Activated naive CD4-positive, alpha-beta T cell treated with anti-CD3 and anti-CD28 coated beads, Interleukin-2, amount 50 U/mL, for 24 hours (primary cell): ENCODE measurements at regions not wholly inside any gene's neighbourhood (a gene's known extent, or its start where the extent isn't known, plus 50 kb on each side); places are given as distances from the start of the nearest gene placed in this dataset.
"Not testable (repeated sequence)": the region's sequence is repeated elsewhere in the genome, so short reads cannot be mapped to it uniquely, and the experiment has no call there.

ENCODE experiments used
- H3K27ac Mint-ChIP-seq: one replicate; pipeline ENCODE4 v1.8.0; 2021; ENCODE audit warnings: mild to moderate bottlenecking, mixed read lengths
- H3K27me3 Mint-ChIP-seq: one replicate; pipeline ENCODE4 v1.8.0; 2021; ENCODE audit warnings: mixed read lengths
- H3K36me3 Mint-ChIP-seq: one replicate; pipeline ENCODE4 v1.8.0; 2021; ENCODE audit warnings: mixed read lengths
- H3K4me1 Mint-ChIP-seq: one replicate; pipeline ENCODE4 v1.8.0; 2021; ENCODE audit warnings: mixed read lengths
- H3K4me3 Mint-ChIP-seq: one replicate; pipeline ENCODE4 v1.8.0; 2021; ENCODE audit warnings: mild to moderate bottlenecking, mixed read lengths
- H3K9me3 Mint-ChIP-seq: one replicate; pipeline ENCODE4 v1.8.0; 2021; ENCODE audit warnings: mixed read lengths

DNA sequence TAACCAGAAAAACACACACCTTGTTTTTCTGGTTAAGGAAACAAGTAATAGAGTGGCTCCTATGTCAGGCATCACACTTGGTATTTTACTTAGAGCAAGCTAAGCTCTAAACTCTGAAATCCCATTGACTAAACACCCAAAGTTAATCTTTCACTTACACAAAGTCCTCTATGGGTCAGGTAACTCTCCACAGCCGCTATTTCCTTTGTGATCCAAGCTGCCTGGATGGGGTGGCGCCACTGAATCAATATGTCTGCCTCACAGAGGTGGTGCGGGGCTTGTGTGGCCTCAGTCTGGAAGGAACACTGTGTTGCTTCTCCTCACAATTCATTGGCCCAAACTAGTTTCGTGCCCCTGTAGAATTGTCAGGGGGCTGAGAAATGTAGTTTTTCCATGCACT is 160.0 kb upstream of the E2F7 start:
- no peak overlapping the region for H3K4me3 Mint-ChIP-seq

GRCh38 chr12:77224346-77224745 is 159.0 kb upstream of the E2F7 start:
- H3K9me3 Mint-ChIP-seq = peaks cover 5% of the 10 kb centered on the region
- no peaks in the 10 kb centered on the region for H3K4me1 Mint-ChIP-seq
- no peaks in the 10 kb centered on the region for H3K36me3 Mint-ChIP-seq
- H3K4me3 Mint-ChIP-seq = no peak overlapping the region
- no peaks in the 10 kb centered on the region for H3K27me3 Mint-ChIP-seq
- no peak overlapping the region for H3K27ac Mint-ChIP-seq

More for the DNA sequence above, 160.0 kb upstream of the E2F7 start:
- Mint-ChIP-seq H3K4me1 (no peaks in the 10 kb centered on the region), H3K27me3 (no peaks in the 10 kb centered on the region), H3K27ac (no peak overlapping the region), H3K36me3 (no peaks in the 10 kb centered on the region), H3K9me3 (peaks cover 5% of the 10 kb centered on the region)

- Mint-ChIP-seq H3K27ac (no peak overlapping the region), H3K36me3 (no peaks in the 10 kb centered on the region), H3K4me1 (no peaks in the 10 kb centered on the region), H3K9me3 (peaks cover 5% of the 10 kb centered on the region), H3K4me3 (no peak overlapping the region), H3K27me3 (no peaks in the 10 kb centered on the region)
These were observed 157.0 kb upstream of the E2F7 start for GRCh38 chr12:77222336-77222735.

DNA sequence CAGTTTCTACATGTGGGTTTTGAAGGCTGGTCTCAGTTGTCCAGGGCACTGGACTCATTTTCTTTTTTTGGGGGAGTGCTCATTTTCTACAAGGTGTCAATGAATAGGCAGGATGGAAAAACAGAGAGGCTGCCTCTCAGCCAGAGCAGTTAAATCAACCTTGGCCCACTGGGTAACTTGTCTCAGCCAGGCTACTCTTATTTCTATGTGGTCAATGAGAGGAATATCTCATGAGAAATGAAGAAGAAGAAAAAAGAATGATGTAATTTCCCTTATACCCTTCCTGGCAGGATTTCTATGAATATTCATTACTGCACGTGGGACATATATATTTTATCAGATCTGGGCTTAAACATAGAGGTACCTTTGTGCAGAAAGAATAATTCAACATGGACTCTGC is 155.2 kb upstream of the E2F7 start:
- no peaks in the 10 kb centered on the region for H3K4me1 Mint-ChIP-seq

GRCh38 chr12:77218278-77218677 is 152.9 kb upstream of the E2F7 start:
- Mint-ChIP-seq H3K27ac (no peak overlapping the region), H3K4me1 (no peaks in the 10 kb centered on the region), H3K4me3 (no peak overlapping the region), H3K27me3 (no peaks in the 10 kb centered on the region), H3K9me3 (no peaks in the 10 kb centered on the region), H3K36me3 (no peaks in the 10 kb centered on the region)

More for the DNA sequence above, 155.2 kb upstream of the E2F7 start:
- no peak overlapping the region for H3K4me3 Mint-ChIP-seq
- no peaks in the 10 kb centered on the region for H3K9me3 Mint-ChIP-seq
- no peaks in the 10 kb centered on the region for H3K27me3 Mint-ChIP-seq
- H3K27ac Mint-ChIP-seq = no peak overlapping the region
- no peaks in the 10 kb centered on the region for H3K36me3 Mint-ChIP-seq

- H3K27ac Mint-ChIP-seq, H3K9me3 Mint-ChIP-seq, H3K4me3 Mint-ChIP-seq, H3K27me3 Mint-ChIP-seq, H3K36me3 Mint-ChIP-seq, H3K4me1 Mint-ChIP-seq: not testable (repeated sequence)
These were observed 150.8 kb upstream of the E2F7 start for GRCh38 chr12:77216136-77216535.

GRCh38 chr12:77214136-77214535 is 148.8 kb upstream of the E2F7 start:
- peaks cover 4% of the 10 kb centered on the region for H3K9me3 Mint-ChIP-seq
- H3K4me3 Mint-ChIP-seq = no peak overlapping the region
- no peak overlapping the region for H3K27ac Mint-ChIP-seq

GRCh38 chr12:77213319-77213718 is 147.9 kb upstream of the E2F7 start:
- no peaks in the 10 kb centered on the region for H3K36me3 Mint-ChIP-seq
- no peaks in the 10 kb centered on the region for H3K4me1 Mint-ChIP-seq
- no peak overlapping the region for H3K27ac Mint-ChIP-seq
- no peaks in the 10 kb centered on the region for H3K27me3 Mint-ChIP-seq
- no peak overlapping the region for H3K4me3 Mint-ChIP-seq
- peaks cover 4% of the 10 kb centered on the region for H3K9me3 Mint-ChIP-seq

More at GRCh38 chr12:77214136-77214535, 148.8 kb upstream of the E2F7 start:
- H3K27me3 Mint-ChIP-seq = no peaks in the 10 kb centered on the region
- no peaks in the 10 kb centered on the region for H3K4me1 Mint-ChIP-seq
- no peaks in the 10 kb centered on the region for H3K36me3 Mint-ChIP-seq

DNA sequence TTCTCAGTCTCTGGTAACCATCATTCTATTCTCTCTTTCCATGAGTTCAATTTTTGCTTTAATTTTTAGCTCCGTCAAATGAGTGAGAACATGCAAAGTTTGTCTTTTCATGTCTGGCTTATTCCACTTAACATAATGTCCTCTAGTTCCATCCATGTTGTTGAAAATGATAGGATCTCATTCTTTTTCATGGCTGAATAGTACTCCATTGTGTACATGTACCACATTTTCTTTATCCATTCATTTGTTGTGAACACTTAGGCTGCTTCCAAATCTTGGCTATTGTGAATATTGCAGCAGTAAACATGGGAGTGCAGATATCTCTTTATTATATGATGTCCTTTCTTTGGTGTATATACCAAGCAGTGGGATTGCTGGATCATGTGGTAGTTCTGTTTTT is 145.4 kb upstream of the E2F7 start:
- peaks cover 4% of the 10 kb centered on the region for H3K9me3 Mint-ChIP-seq
- no peak overlapping the region for H3K4me3 Mint-ChIP-seq
- no peaks in the 10 kb centered on the region for H3K27me3 Mint-ChIP-seq
- no peaks in the 10 kb centered on the region for H3K36me3 Mint-ChIP-seq
- no peaks in the 10 kb centered on the region for H3K4me1 Mint-ChIP-seq
- H3K27ac Mint-ChIP-seq = no peak overlapping the region

DNA sequence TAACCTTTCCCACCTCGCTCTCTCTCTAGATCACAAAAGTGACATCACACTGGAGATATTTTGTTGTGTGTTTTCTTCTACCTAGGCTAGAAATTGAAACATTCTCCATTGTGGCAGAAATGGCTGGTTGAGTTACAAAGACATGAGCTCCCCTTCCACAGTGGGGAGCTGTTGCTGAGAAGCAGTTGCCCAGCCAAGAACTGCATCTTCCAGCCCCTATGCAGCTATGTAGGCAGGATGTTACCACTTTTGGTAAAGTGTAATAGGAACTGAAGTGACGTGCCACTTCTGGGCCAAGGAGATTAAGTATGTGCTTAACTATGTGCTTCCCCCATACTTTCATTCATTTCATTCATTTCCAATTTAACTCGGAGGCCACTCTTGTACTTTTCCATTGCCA is 138.7 kb upstream of the E2F7 start:
- H3K4me3 Mint-ChIP-seq = no peak overlapping the region
- no peaks in the 10 kb centered on the region for H3K36me3 Mint-ChIP-seq
- H3K27ac Mint-ChIP-seq = no peak overlapping the region
- no peaks in the 10 kb centered on the region for H3K4me1 Mint-ChIP-seq
- peaks cover 4% of the 10 kb centered on the region for H3K9me3 Mint-ChIP-seq
- H3K27me3 Mint-ChIP-seq = no peaks in the 10 kb centered on the region

GRCh38 chr12:77202457-77203060 is 137.2 kb upstream of the E2F7 start:
- Mint-ChIP-seq H3K27ac (no peak overlapping the region), H3K4me3 (no peak overlapping the region), H3K9me3 (peaks cover 5% of the 10 kb centered on the region), H3K4me1 (no peaks in the 10 kb centered on the region), H3K27me3 (no peaks in the 10 kb centered on the region), H3K36me3 (no peaks in the 10 kb centered on the region)

GRCh38 chr12:77189901-77190416 is 124.6 kb upstream of the E2F7 start:
- no peak overlapping the region for H3K4me3 Mint-ChIP-seq
- no peaks in the 10 kb centered on the region for H3K9me3 Mint-ChIP-seq
- H3K27me3 Mint-ChIP-seq = no peaks in the 10 kb centered on the region
- no peak overlapping the region for H3K27ac Mint-ChIP-seq
- no peaks in the 10 kb centered on the region for H3K4me1 Mint-ChIP-seq
- H3K36me3 Mint-ChIP-seq = no peaks in the 10 kb centered on the region

GRCh38 chr12:77189458-77189857 is 124.1 kb upstream of the E2F7 start:
- H3K36me3 Mint-ChIP-seq = no peaks in the 10 kb centered on the region
- no peaks in the 10 kb centered on the region for H3K27me3 Mint-ChIP-seq
- no peak overlapping the region for H3K4me3 Mint-ChIP-seq
- H3K9me3 Mint-ChIP-seq = no peaks in the 10 kb centered on the region
- H3K4me1 Mint-ChIP-seq = no peaks in the 10 kb centered on the region
- H3K27ac Mint-ChIP-seq = no peak overlapping the region

DNA sequence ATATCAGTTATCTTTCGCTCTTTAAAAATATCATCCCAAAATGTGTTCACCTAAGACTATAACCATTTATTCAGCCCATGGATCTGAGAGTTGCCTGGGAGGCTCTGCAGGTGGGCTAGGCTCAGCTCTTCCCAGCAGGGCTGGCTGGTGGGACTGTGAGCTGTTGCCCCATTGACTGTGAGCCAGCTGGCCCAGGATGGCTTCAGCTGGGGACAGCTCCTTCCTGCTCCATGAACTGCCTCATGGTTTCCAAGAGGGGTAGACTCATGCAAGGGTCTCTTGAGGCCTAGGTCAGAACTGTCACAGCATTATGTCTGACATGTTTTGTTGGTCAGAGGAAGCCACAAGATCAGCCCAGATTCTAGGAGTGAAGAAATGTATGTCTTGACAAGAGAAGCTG is 114.1 kb upstream of the E2F7 start:
- Mint-ChIP-seq H3K9me3 (peaks cover 12% of the 10 kb centered on the region), H3K4me1 (no peaks in the 10 kb centered on the region), H3K27ac (no peak overlapping the region), H3K27me3 (no peaks in the 10 kb centered on the region), H3K4me3 (no peak overlapping the region), H3K36me3 (no peaks in the 10 kb centered on the region)

- H3K27ac Mint-ChIP-seq = no peak overlapping the region
- H3K36me3 Mint-ChIP-seq = no peaks in the 10 kb centered on the region
- H3K27me3 Mint-ChIP-seq = no peaks in the 10 kb centered on the region
- H3K9me3 Mint-ChIP-seq = peaks cover 8% of the 10 kb centered on the region
- no peak overlapping the region for H3K4me3 Mint-ChIP-seq
- H3K4me1 Mint-ChIP-seq = no peaks in the 10 kb centered on the region
These were observed 102.4 kb upstream of the E2F7 start for GRCh38 chr12:77167801-77168200.

DNA sequence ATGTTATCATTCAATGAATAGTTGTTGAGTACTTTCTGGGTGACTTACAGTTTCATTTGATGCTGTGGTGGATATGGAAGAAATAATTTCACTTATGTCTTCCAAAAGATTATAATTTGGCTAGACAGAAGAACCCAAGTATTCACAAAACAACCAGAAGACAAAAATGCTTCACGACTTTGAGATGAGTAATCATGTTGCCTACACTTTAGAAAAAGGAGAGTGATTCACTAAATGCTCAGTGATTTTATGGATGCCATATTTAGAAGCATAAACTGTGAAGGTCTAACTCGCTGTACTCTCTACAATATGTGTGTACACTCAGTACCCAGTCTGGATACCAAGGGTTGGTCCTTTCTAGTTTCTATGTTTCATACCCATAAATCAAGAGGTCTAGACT is 101.3 kb upstream of the E2F7 start:
- Mint-ChIP-seq H3K9me3 (peaks cover 8% of the 10 kb centered on the region), H3K27me3 (no peaks in the 10 kb centered on the region), H3K4me1 (no peaks in the 10 kb centered on the region), H3K36me3 (no peaks in the 10 kb centered on the region), H3K27ac (no peak overlapping the region), H3K4me3 (no peak overlapping the region)
